Transverse colon (tissue), 4 donors: ENCODE measurements at regions not wholly inside any gene's neighbourhood (a gene's known extent, or its start where the extent isn't known, plus 50 kb on each side); places are given as distances from the start of the nearest gene placed in this dataset.

ENCODE experiments used
- DNase-seq: peaks from one replicate; pipeline ENCODE4 v3.0.0-alpha.2; 2019
- H3K27ac ChIP-seq, 4 donors: fragments of 200-600 bp; sonication (generic); 2 replicates each; pipeline ENCODE4 v1.5.1; 2016 to 2018; ENCODE audit warnings: inconsistent platforms in 4 of 4
- H3K27me3 ChIP-seq: fragments of 200-600 bp; sonication (generic); 2 replicates; pipeline ENCODE4 v1.5.1; 2017; ENCODE audit warnings: inconsistent platforms
- H3K36me3 ChIP-seq, 4 donors: fragments of 200-600 bp; sonication (generic); 2 replicates each; pipeline ENCODE4 v1.5.1; 2017 to 2019; ENCODE audit warnings: inconsistent platforms in 4 of 4
- H3K4me1 ChIP-seq, 4 donors: fragments of 200-600 bp; sonication (generic); 2 replicates each; pipeline ENCODE4 v1.5.1; 2017 to 2020; ENCODE audit warnings: inconsistent platforms in 4 of 4
- H3K4me3 ChIP-seq, 4 donors: fragments of 200-600 bp; sonication (generic); 1 replicate in 1 of 4; 2 replicates in 3 of 4; pipeline versions ENCODE4 v1.5.1 to v1.6.1; 2017 to 2019; ENCODE audit warnings: inconsistent platforms in 4 of 4
- H3K9me3 ChIP-seq, 2 donors: fragments of 200-600 bp; sonication (generic); 2 replicates each; pipeline ENCODE4 v1.5.1; 2017 to 2019; ENCODE audit warnings: inconsistent platforms in 2 of 2
- EP300 ChIP-seq: sonication (generic); formaldehyde crosslinking; IDR thresholded peaks from one replicate; pipeline ENCODE4 v1.6.1; 2017; ENCODE audit warnings: antibody characterized with exemption, low read depth
- POLR2A ChIP-seq: fragments of 450-650 bp; IDR thresholded peaks from one replicate; pipeline ENCODE4 v1.6.1; 2016; ENCODE audit warnings: antibody characterized with exemption, mild to moderate bottlenecking, moderate library complexity
- POLR2AphosphoS5 ChIP-seq, 3 donors: sonication (generic); formaldehyde crosslinking; IDR thresholded peaks; one replicate each; pipeline ENCODE4 v1.6.1; 2016; ENCODE audit warnings: antibody characterized with exemption in 3 of 3
- WGBS, 2 donors: methylation state at CpG; one replicate each; pipeline ENCODE4 v1.1.5; 2018; ENCODE audit warnings: low coverage in 1 of 2; 5-methylcytosine and 5-hydroxymethylcytosine counted together
- in situ Hi-C, 4 donors: fragments of 200-750 bp; cut with MboI; loops; one replicate each; pipeline versions ENCODE4 v1.15.0 to v1.15.1; 2017; ENCODE audit warnings: low sequenced_read_pairs in 3 of 4, low pct_ligation_motif_present in 1 of 4, low pct_unique_long_range_greater_than_20kb in 1 of 4
- intact Hi-C: fragments of 100-400 bp; cut with DNase I; formaldehyde crosslinking; loops from one replicate; pipeline ENCODE4 v1.15.1; 2023; ENCODE audit warnings: low total_unique reads
- TF ChIP-seq, protein P1 (sequence below), 5 experiments: fragments of 200-600 bp in 3 of 5; fragments of 450-650 bp in 2 of 5; sonication (generic) in 3 of 5; IDR thresholded peaks; 1 replicate in 2 of 5; 2 replicates in 3 of 5; pipeline ENCODE4 v1.5.1; 2016 to 2017; ENCODE audit warnings: antibody characterized with exemption in 5 of 5, inconsistent platforms in 3 of 5, mild to moderate bottlenecking in 2 of 5, moderate library complexity in 1 of 5

DNA sequence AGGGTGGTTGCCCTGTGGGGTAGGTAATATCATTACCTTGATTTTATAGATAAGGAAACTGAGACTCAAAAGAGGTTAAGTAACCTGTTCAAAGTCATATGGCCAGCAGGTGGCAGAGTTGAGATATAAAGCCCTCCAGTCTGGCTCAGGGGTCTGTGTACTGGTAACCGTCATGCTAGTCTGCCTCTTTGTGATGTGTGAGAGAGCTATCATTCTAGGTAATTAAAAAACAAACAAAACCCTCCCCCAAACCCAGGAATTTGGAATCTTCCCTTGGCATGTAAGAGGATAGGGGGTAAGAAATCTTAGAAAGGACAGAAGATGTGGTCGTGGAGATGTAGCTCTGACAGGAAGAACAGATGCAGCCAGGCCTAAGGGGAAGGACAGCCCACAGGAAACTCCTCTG, 206.0 kb downstream of the CDC5L start:
- no peaks in the 10 kb centered on the region for H3K9me3 ChIP-seq
- DNase-seq: peak; percentile 48
- no peaks in the 10 kb centered on the region for H3K36me3 ChIP-seq
- 38 to 43% methylated on average over 1 to 2 of the region's 2 CpGs for WGBS, 2 donors
- H3K4me3 ChIP-seq: no peak overlapping the region
- in situ Hi-C loops: no loop called here
- H3K4me1 ChIP-seq: no peaks in the 10 kb centered on the region
- intact Hi-C loops: no loop called here
- H3K27ac ChIP-seq: no peak overlapping the region
- H3K27me3 ChIP-seq: no peaks in the 10 kb centered on the region
- TF ChIP-seq, protein P1, sequence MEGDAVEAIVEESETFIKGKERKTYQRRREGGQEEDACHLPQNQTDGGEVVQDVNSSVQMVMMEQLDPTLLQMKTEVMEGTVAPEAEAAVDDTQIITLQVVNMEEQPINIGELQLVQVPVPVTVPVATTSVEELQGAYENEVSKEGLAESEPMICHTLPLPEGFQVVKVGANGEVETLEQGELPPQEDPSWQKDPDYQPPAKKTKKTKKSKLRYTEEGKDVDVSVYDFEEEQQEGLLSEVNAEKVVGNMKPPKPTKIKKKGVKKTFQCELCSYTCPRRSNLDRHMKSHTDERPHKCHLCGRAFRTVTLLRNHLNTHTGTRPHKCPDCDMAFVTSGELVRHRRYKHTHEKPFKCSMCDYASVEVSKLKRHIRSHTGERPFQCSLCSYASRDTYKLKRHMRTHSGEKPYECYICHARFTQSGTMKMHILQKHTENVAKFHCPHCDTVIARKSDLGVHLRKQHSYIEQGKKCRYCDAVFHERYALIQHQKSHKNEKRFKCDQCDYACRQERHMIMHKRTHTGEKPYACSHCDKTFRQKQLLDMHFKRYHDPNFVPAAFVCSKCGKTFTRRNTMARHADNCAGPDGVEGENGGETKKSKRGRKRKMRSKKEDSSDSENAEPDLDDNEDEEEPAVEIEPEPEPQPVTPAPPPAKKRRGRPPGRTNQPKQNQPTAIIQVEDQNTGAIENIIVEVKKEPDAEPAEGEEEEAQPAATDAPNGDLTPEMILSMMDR (IDR thresholded peaks at IDR 0.05): peak; percentile 31 to 39 (median 32)
- TF ChIP-seq POLR2AphosphoS5 (IDR thresholded peaks at IDR 0.05): no peak

DNA sequence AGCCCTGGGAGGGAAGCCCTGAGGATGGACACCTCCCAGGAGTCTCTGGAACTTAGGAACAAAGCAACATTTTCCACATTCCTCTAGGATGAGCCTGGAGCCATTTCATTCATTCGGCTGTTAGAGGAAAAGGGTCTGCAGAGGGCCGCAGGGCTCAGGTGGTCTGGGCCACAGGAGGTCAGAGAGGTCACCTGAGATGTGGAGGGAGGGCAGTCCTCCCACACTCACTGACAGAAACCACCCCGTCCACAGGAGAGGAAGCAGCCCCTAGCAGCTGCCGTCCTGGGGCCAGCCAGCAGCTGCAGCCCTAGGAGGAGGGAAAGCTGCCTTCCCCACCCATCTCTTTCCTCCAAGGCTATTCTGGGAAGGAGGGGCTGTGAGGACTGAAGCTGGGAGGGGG, 207.0 kb downstream of the CDC5L start:
- intact Hi-C loops (no loop called here), in situ Hi-C loops (no loop called here)
- 47% methylated on average over 4 of the region's 4 CpGs; no CpG with 5 or more reads in 1 of the 2 donors for WGBS, 2 donors

DNA sequence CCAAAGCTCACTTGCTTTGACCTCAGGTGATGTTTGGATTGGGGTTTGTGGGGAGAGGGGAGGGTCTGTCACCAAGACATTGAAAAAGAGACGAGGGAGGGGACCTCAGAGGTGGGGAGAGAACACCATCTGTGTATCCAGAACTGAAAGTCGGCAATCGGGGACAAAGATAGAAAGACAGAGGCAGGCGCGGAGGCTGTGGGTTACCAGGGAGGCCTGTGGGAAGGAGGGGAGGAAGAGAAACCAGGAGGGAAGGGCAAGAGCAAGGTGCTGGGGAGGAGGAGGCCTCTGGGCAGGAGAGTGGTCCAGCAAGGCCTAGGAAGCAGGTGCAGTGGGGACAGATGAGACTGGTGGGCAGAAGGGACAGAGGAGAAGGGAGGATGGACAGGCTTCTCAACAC, 211.2 kb downstream of the CDC5L start:
- 60 to 81% methylated on average over 5 of the region's 5 CpGs for WGBS, 2 donors
- Histone ChIP-seq H3K27ac (no peak overlapping the region), H3K36me3 (no peaks in the 10 kb centered on the region), H3K4me3 (no peak overlapping the region), H3K9me3 (no peaks in the 10 kb centered on the region), H3K27me3 (no peaks in the 10 kb centered on the region), H3K4me1 (no peaks in the 10 kb centered on the region)
- no peak for TF ChIP-seq EP300
- no peak for TF ChIP-seq POLR2A
- TF ChIP-seq, protein P1 (IDR thresholded peaks at IDR 0.05): no peak
- TF ChIP-seq POLR2AphosphoS5 (IDR thresholded peaks at IDR 0.05): no peak
- intact Hi-C loops: no loop called here
- in situ Hi-C loops: no loop called here
- no peak for DNase-seq

More for the DNA sequence above, 207.0 kb downstream of the CDC5L start:
- TF ChIP-seq POLR2AphosphoS5 (IDR thresholded peaks at IDR 0.05) (no peak), EP300 (no peak), POLR2A (no peak)
- TF ChIP-seq, protein P1 (IDR thresholded peaks at IDR 0.05): no peak
- Histone ChIP-seq H3K27ac (no peak overlapping the region), H3K27me3 (no peaks in the 10 kb centered on the region), H3K4me1 (no peaks in the 10 kb centered on the region), H3K4me3 (no peak overlapping the region), H3K36me3 (no peaks in the 10 kb centered on the region), H3K9me3 (no peaks in the 10 kb centered on the region)
- DNase-seq: no peak

DNA sequence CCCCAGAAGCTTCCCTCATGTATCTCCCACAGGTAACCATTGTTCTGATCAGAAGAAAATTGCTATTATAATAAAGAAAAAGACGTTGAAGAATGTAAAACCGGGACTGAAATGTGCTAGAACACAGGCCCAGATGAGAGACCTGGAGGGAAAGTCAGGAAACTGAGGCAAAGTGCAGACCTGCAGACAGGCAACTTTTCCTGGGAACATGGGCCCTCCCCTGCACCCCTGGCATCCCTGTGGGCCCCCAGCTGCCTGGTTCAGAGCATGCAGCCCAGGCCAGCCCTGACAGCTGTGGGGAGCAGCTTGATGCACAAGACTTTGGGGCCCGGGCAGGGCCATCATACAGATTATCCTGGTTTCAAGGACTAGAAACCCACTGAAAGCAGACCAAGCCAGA, 212.2 kb downstream of the CDC5L start:
- in situ Hi-C loops: no loop called here
- WGBS, 2 donors: 60 to 85% methylated on average over 1 to 3 of the region's 3 CpGs

More for the DNA sequence above, 212.2 kb downstream of the CDC5L start:
- no peak for TF ChIP-seq POLR2AphosphoS5 (IDR thresholded peaks at IDR 0.05)
- TF ChIP-seq, protein P1 (IDR thresholded peaks at IDR 0.05): no peak
- no peak for TF ChIP-seq POLR2A
- TF ChIP-seq EP300: no peak
- no peak overlapping the region for H3K27ac ChIP-seq
- DNase-seq: no peak
- H3K4me3 ChIP-seq: no peak overlapping the region
- H3K36me3 ChIP-seq: no peaks in the 10 kb centered on the region
- H3K4me1 ChIP-seq: no peaks in the 10 kb centered on the region
- intact Hi-C loops: no loop called here
- no peaks in the 10 kb centered on the region for H3K27me3 ChIP-seq
- no peaks in the 10 kb centered on the region for H3K9me3 ChIP-seq
